Hematopoietic multipotent progenitor cell treated with erythropoietin and hydrocortisone succinate and interleukin-3 and kit ligand, for 6 days (in vitro differentiated cells): ENCODE measurements at regions not wholly inside any gene's neighbourhood (a gene's known extent, or its start where the extent isn't known, plus 50 kb on each side); places are given as distances from the start of the nearest gene placed in this dataset.
"Not testable (repeated sequence)": the region's sequence is repeated elsewhere in the genome, so short reads cannot be mapped to it uniquely, and the experiment has no call there.

Experiments used
- DNase-seq: peaks from one replicate; pipeline ENCODE4 v3.0.0-alpha.2; 2015

GRCh38 chr4:34328939-34329338 lies 1915.4 kb downstream of the ARAP2 start:
- DNase-seq = no peak

GRCh38 chr4:34335156-34335555 lies 1909.2 kb downstream of the ARAP2 start:
- DNase-seq = not testable (repeated sequence)

- not testable (repeated sequence) for DNase-seq
Observed at GRCh38 chr4:34335556-34335955, 1908.8 kb downstream of the ARAP2 start.

- DNase-seq = no peak
Observed at GRCh38 chr4:34362654-34363053, 1881.7 kb downstream of the ARAP2 start.

- no peak for DNase-seq
Observed at GRCh38 chr4:34363842-34364241, 1880.5 kb downstream of the ARAP2 start.

GRCh38 chr4:34365946-34366345 lies 1878.4 kb downstream of the ARAP2 start:
- DNase-seq = no peak

- DNase-seq = no peak
Observed at GRCh38 chr4:34371676-34372075, 1872.6 kb downstream of the ARAP2 start.

GRCh38 chr4:34372815-34373214 lies 1871.5 kb downstream of the ARAP2 start:
- DNase-seq = no peak

GRCh38 chr4:34373456-34373855 lies 1870.9 kb downstream of the ARAP2 start:
- DNase-seq = no peak

GRCh38 chr4:34412233-34412632 lies 1832.1 kb downstream of the ARAP2 start:
- no peak for DNase-seq

- no peak for DNase-seq
Observed at GRCh38 chr4:34412911-34413310, 1831.4 kb downstream of the ARAP2 start.

- no peak for DNase-seq
Observed at GRCh38 chr4:34417160-34417559, 1827.2 kb downstream of the ARAP2 start.

GRCh38 chr4:34419871-34420270 lies 1824.4 kb downstream of the ARAP2 start:
- no peak for DNase-seq

GRCh38 chr4:34422472-34423175 lies 1821.7 kb downstream of the ARAP2 start:
- DNase-seq = no peak

GRCh38 chr4:34432706-34433105 lies 1811.6 kb downstream of the ARAP2 start:
- no peak for DNase-seq

- not testable (repeated sequence) for DNase-seq
Observed at GRCh38 chr4:34434377-34434776, 1809.9 kb downstream of the ARAP2 start.

GRCh38 chr4:34464196-34464595 lies 1780.1 kb downstream of the ARAP2 start:
- no peak for DNase-seq

- no peak for DNase-seq
Observed at GRCh38 chr4:34466411-34466810, 1777.9 kb downstream of the ARAP2 start.

GRCh38 chr4:34469516-34469915 lies 1774.8 kb downstream of the ARAP2 start:
- no peak for DNase-seq

GRCh38 chr4:34485252-34485651 lies 1759.1 kb downstream of the ARAP2 start:
- DNase-seq = no peak

GRCh38 chr4:34486461-34487363 lies 1757.6 kb downstream of the ARAP2 start:
- no peak for DNase-seq

GRCh38 chr4:34492414-34492813 lies 1751.9 kb downstream of the ARAP2 start:
- DNase-seq = no peak

GRCh38 chr4:34502086-34502485 lies 1742.2 kb downstream of the ARAP2 start:
- DNase-seq = no peak

GRCh38 chr4:34504731-34505130 lies 1739.6 kb downstream of the ARAP2 start:
- not testable (repeated sequence) for DNase-seq
